Endometrium (tissue), 2 donors: ENCODE measurements at regions not wholly inside any gene's neighbourhood (a gene's known extent, or its start where the extent isn't known, plus 50 kb on each side); places are given as distances from the start of the nearest gene placed in this dataset.

Source experiments
- FAIRE-seq: peaks from 2 replicates; lab custom pipeline; 2012; peaks lifted over from hg19 to GRCh38; lab: Jason Lieb, UNC
- donor health status: control.
- donor health status: control.

GRCh38 chr18:67742525-67742924 is 226.0 kb upstream of the DSEL start:
- no peak for FAIRE-seq

- FAIRE-seq, result no peak
Measured at GRCh38 chr18:67735506-67735905, 219.0 kb upstream of the DSEL start.

GRCh38 chr18:67733088-67733487 is 216.6 kb upstream of the DSEL start:
- no peak for FAIRE-seq

- no peak for FAIRE-seq
Measured at GRCh38 chr18:67731851-67732250, 215.3 kb upstream of the DSEL start.

- FAIRE-seq, result no peak
Measured at GRCh38 chr18:67730886-67731285, 214.4 kb upstream of the DSEL start.

- FAIRE-seq, result peak; percentile 35
Measured at GRCh38 chr18:67728364-67728763, 211.8 kb upstream of the DSEL start.

- FAIRE-seq, result no peak
Measured at GRCh38 chr18:67726882-67727281, 210.4 kb upstream of the DSEL start.

GRCh38 chr18:67717800-67718199 is 201.3 kb upstream of the DSEL start:
- FAIRE-seq, result no peak

- FAIRE-seq, result no peak
Measured at GRCh38 chr18:67715567-67715966, 199.0 kb upstream of the DSEL start.

- no peak for FAIRE-seq
Measured at GRCh38 chr18:67710639-67711038, 194.1 kb upstream of the DSEL start.

- FAIRE-seq, result no peak
Measured at GRCh38 chr18:67705748-67706147, 189.2 kb upstream of the DSEL start.

- FAIRE-seq, result no peak
Measured at GRCh38 chr18:67695684-67696083, 179.2 kb upstream of the DSEL start.

GRCh38 chr18:67694787-67695186 is 178.3 kb upstream of the DSEL start:
- FAIRE-seq, result no peak

- FAIRE-seq, result no peak
Measured at GRCh38 chr18:67692811-67693210, 176.3 kb upstream of the DSEL start.

- peak; percentile 99 for FAIRE-seq
Measured at GRCh38 chr18:67682516-67682915, 166.0 kb upstream of the DSEL start.

- FAIRE-seq, result no peak
Measured at GRCh38 chr18:67677489-67677888, 161.0 kb upstream of the DSEL start.

- no peak for FAIRE-seq
Measured at GRCh38 chr18:67672716-67673115, 156.2 kb upstream of the DSEL start.

GRCh38 chr18:67672155-67672554 is 155.6 kb upstream of the DSEL start:
- FAIRE-seq, result no peak

GRCh38 chr18:67670024-67670543 is 153.6 kb upstream of the DSEL start:
- no peak for FAIRE-seq

GRCh38 chr18:67665266-67665665 is 148.7 kb upstream of the DSEL start:
- no peak for FAIRE-seq

- FAIRE-seq, result no peak
Measured at GRCh38 chr18:67662996-67663395, 146.5 kb upstream of the DSEL start.

GRCh38 chr18:67661555-67661954 is 145.0 kb upstream of the DSEL start:
- no peak for FAIRE-seq

- no peak for FAIRE-seq
Measured at GRCh38 chr18:67654101-67654500, 137.6 kb upstream of the DSEL start.

- FAIRE-seq, result no peak
Measured at GRCh38 chr18:67652288-67652687, 135.8 kb upstream of the DSEL start.

GRCh38 chr18:67651438-67651837 is 134.9 kb upstream of the DSEL start:
- FAIRE-seq, result no peak
